ENCODE measurements at regions not wholly inside any gene's neighbourhood (a gene's known extent, or its start where the extent isn't known, plus 50 kb on each side); places are given as distances from the start of the nearest gene placed in this dataset.

DNA sequence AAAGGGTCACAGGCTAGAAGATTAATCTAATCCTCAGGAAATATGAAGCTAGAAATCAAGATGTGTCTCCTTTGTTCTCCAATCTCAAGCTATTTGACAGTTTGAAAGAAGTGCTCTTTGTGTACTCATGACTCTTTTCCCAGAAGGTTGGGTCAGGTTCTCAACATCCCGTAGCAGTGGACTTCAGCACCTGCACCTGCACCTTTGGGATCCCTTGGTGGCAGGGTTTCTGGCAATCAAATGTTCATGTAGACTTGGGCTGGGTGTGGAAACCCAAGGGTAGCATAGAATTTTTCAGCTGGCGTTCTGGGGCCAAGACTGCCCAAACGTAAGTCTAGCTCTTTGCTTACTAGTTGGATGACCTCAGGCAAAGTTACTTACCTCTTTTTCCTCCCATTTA, 134.4 kb downstream of the ADRA2A start:
- DNase-seq, result no peak
- Histone ChIP-seq H3K9me3 (replicated peaks in 1 of 3) (no peaks in the 10 kb centered on the region), H3K36me3 (replicated peaks in 1 of 2) (no peaks in the 10 kb centered on the region), H3K27ac (no peak overlapping the region), H3K4me3 (no peak overlapping the region), H3K27me3 (no peaks in the 10 kb centered on the region), H3K4me1 (replicated peaks in 1 of 2) (no peaks in the 10 kb centered on the region)
- 71 to 87% (median 80%) methylated on average over 3 of the region's 3 CpGs for WGBS, 4 donors
- TF ChIP-seq POLR2A (IDR thresholded peaks at IDR 0.05), result no peak
- TF ChIP-seq, protein P1, sequence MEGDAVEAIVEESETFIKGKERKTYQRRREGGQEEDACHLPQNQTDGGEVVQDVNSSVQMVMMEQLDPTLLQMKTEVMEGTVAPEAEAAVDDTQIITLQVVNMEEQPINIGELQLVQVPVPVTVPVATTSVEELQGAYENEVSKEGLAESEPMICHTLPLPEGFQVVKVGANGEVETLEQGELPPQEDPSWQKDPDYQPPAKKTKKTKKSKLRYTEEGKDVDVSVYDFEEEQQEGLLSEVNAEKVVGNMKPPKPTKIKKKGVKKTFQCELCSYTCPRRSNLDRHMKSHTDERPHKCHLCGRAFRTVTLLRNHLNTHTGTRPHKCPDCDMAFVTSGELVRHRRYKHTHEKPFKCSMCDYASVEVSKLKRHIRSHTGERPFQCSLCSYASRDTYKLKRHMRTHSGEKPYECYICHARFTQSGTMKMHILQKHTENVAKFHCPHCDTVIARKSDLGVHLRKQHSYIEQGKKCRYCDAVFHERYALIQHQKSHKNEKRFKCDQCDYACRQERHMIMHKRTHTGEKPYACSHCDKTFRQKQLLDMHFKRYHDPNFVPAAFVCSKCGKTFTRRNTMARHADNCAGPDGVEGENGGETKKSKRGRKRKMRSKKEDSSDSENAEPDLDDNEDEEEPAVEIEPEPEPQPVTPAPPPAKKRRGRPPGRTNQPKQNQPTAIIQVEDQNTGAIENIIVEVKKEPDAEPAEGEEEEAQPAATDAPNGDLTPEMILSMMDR (IDR thresholded peaks at IDR 0.05), result no peak
- intact Hi-C loops (cut with DNase I), result no loop called here

DNA sequence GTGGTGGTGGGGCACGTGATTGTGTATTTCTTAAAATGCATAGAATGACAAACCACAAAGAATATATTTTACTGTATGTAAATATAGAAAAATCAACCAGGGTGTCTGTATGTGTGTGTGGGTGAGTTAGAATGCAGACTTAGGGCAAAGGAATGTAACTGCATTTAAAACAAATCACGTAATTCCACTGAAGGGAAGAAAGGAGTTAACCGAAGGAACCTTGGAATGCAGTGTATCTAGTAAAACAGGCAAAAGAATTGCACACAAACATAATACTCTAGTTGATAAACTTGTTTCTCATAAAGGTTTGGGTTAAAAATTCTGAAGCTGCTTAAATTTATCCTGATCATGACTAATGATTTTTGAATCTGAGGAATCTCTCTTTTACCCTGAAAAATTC, 134.9 kb downstream of the ADRA2A start:
- Histone ChIP-seq H3K9me3 (replicated peaks in 1 of 3) (no peaks in the 10 kb centered on the region), H3K27ac (no peak overlapping the region), H3K36me3 (replicated peaks in 1 of 2) (no peaks in the 10 kb centered on the region), H3K27me3 (no peaks in the 10 kb centered on the region), H3K4me3 (no peak overlapping the region), H3K4me1 (replicated peaks in 1 of 2) (no peaks in the 10 kb centered on the region)
- TF ChIP-seq, protein P1 (IDR thresholded peaks at IDR 0.05), result no peak
- no peak for TF ChIP-seq POLR2A (IDR thresholded peaks at IDR 0.05)
- 65 to 67% (median 65%) methylated on average over 3 of the region's 3 CpGs for WGBS, 4 donors
- no peak for DNase-seq
- intact Hi-C loops (cut with DNase I), result no loop called here

DNA sequence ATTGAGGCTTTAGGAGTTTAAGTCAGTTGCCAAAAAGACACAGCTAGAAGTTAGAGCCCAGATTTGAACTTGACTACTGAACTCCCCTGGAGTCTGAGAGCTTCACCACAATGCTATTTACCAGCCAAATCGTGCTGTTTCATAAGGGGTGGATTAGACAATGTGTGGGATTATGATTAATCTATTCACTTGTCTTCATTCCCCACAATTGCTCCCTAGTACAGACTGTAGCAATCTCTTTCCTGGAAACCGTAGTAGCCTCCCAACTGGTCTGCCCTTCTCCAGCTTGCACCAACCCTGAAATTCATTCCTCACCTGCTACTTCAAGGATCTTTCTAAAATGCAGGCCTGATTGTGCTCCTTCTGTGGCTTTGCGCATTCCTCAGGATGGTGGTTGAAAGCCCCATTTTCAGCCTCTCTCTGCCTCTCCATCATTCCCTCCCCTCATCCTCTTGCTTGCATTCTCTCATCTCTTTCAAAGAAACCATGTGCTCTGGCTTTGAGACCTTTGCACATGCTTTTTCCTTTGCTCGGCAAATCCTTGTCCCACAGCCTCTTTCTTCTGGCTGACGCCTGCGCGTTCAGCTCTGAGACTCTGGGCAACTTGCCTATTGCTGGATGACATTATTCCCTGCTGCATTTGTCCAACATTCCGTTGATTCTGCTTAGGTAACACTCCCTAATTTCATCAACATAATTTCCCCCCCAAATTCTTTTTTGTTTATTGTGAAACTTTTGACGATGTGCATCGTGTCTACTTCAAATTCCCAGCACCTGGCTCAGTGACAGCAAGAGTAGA, 145.1 kb downstream of the ADRA2A start:
- H3K4me1 ChIP-seq (replicated peaks in 1 of 2), result no peaks in the 10 kb centered on the region
- DNase-seq, result no peak
- no peaks in the 10 kb centered on the region for H3K9me3 ChIP-seq (replicated peaks in 1 of 3)
- WGBS, 4 donors, result 73 to 82% (median 80%) methylated on average over 10 of the region's 10 CpGs
- intact Hi-C loops (cut with DNase I), result no loop called here
- TF ChIP-seq POLR2A (IDR thresholded peaks at IDR 0.05), result no peak
- TF ChIP-seq, protein P1 (IDR thresholded peaks at IDR 0.05), result no peak
- H3K27ac ChIP-seq, result no peak overlapping the region
- no peaks in the 10 kb centered on the region for H3K36me3 ChIP-seq (replicated peaks in 1 of 2)
- no peaks in the 10 kb centered on the region for H3K27me3 ChIP-seq
- no peak overlapping the region for H3K4me3 ChIP-seq

DNA sequence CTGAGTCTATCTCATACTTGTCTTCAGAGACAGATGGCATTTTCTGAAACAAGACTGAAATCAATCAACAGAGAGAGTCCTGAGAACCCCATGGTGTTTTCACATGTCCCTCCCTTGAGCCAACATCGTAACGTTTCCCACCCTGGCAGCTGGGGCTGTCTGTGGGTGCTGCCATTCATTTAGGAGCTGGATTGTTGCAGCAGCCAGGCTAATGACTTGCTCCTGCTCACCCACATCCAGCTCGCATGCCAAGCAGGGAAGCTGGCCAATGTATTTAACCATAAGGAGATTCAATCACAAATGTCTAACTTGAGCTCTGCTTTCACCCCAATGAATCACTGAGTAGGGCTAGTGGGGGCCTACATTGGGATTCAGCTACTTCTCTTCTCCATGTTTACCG, 146.1 kb downstream of the ADRA2A start:
- H3K36me3 ChIP-seq (replicated peaks in 1 of 2), result no peaks in the 10 kb centered on the region
- 69 to 75% (median 71%) methylated on average over 4 of the region's 4 CpGs for WGBS, 4 donors
- H3K9me3 ChIP-seq (replicated peaks in 1 of 3), result no peaks in the 10 kb centered on the region
- H3K27me3 ChIP-seq, result no peaks in the 10 kb centered on the region
- intact Hi-C loops (cut with DNase I), result no loop called here
- H3K4me1 ChIP-seq (replicated peaks in 1 of 2), result no peaks in the 10 kb centered on the region
- TF ChIP-seq, protein P1 (IDR thresholded peaks at IDR 0.05), result no peak
- TF ChIP-seq POLR2A (IDR thresholded peaks at IDR 0.05), result no peak
- H3K27ac ChIP-seq, result no peak overlapping the region
- H3K4me3 ChIP-seq, result no peak overlapping the region
- DNase-seq, result no peak
